Testis (tissue), 2 donors: ENCODE measurements at regions not wholly inside any gene's neighbourhood (a gene's known extent, or its start where the extent isn't known, plus 50 kb on each side); places are given as distances from the start of the nearest gene placed in this dataset.

Experiments used
- DNase-seq: peaks from one replicate; pipeline ENCODE4 v3.0.0-alpha.2; 2019
- H3K27ac ChIP-seq, 2 donors: fragments of 200-600 bp; sonication (generic); one replicate each; pipeline ENCODE4 v1.5.1; 2019
- H3K27me3 ChIP-seq: fragments of 200-600 bp; sonication (generic); one replicate; pipeline ENCODE4 v1.5.1; 2019
- H3K36me3 ChIP-seq: fragments of 200-600 bp; sonication (generic); one replicate; pipeline ENCODE4 v1.5.1; 2017; ENCODE audit warnings: low read depth; ENCODE audit errors: missing control alignments
- H3K4me1 ChIP-seq: fragments of 200-600 bp; sonication (generic); one replicate; pipeline ENCODE4 v1.5.1; 2019
- H3K4me3 ChIP-seq, 2 donors: fragments of 200-600 bp; sonication (generic); one replicate each; pipeline ENCODE4 v1.5.1; 2017 to 2019
- H3K9me3 ChIP-seq: fragments of 200-600 bp; sonication (generic); one replicate; pipeline ENCODE4 v1.5.1; 2017
- POLR2A ChIP-seq: fragments of 450-650 bp; IDR thresholded peaks from one replicate; pipeline ENCODE4 v1.6.1; 2017; ENCODE audit warnings: antibody characterized with exemption, mild to moderate bottlenecking, moderate library complexity
- WGBS, 2 donors: methylation state at CpG; one replicate each; pipeline ENCODE4 v1.1.5; 2018; 5-methylcytosine and 5-hydroxymethylcytosine counted together
- intact Hi-C: fragments of 100-400 bp; cut with DNase I; formaldehyde crosslinking; loops from one replicate; pipeline ENCODE4 v1.15.1; 2023; ENCODE audit warnings: low total_unique reads
- TF ChIP-seq, protein P1 (sequence below), 3 experiments: fragments of 450-650 bp in 2 of 3; fragments of 200-600 bp in 1 of 3; sonication (generic) in 1 of 3; IDR thresholded peaks; one replicate each; pipeline ENCODE4 v1.5.1; 2016 to 2019; ENCODE audit warnings: antibody characterized with exemption in 3 of 3, mild to moderate bottlenecking in 2 of 3, moderate library complexity in 1 of 3

DNA sequence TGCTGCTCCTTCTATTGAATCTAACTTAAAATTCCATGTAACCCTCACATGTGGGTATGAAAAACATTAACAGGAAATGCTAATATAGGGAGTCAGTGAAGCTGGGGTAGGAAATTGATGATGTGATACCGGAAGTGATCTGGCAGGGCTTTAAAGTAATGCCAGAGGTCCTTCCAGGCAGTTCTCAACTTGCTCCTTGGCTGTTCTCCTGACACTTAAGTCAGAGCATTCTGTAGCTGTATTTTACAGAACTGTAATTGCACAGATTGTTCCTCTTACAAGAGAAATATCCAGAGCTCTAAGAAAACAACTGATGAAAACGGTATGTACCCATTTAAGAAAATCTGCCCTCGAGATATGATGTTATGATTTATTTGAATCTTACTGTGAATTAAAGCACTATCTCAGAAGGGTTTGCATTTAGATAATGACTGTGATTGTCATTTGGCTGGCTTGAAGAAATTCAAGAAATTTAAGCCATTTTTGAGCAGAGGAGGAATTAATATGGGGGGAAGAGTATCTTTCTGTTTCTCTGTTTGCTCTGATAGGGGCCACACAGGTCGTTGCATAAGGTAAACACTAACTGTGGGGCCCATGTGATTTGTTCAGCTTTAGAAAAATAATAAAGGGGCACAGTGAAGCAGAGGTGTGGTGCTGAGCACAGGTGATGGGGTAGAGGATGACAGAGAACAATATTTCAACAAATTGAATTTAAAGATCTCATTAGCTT lies 88.4 kb downstream of the BBS10 start:
- no peaks in the 10 kb centered on the region for H3K27me3 ChIP-seq
- 40 to 41% methylated on average over 4 of the region's 4 CpGs for WGBS, 2 donors
- H3K4me3 ChIP-seq = no peak overlapping the region
- DNase-seq = no peak
- TF ChIP-seq POLR2A = no peak
- TF ChIP-seq, protein P1, sequence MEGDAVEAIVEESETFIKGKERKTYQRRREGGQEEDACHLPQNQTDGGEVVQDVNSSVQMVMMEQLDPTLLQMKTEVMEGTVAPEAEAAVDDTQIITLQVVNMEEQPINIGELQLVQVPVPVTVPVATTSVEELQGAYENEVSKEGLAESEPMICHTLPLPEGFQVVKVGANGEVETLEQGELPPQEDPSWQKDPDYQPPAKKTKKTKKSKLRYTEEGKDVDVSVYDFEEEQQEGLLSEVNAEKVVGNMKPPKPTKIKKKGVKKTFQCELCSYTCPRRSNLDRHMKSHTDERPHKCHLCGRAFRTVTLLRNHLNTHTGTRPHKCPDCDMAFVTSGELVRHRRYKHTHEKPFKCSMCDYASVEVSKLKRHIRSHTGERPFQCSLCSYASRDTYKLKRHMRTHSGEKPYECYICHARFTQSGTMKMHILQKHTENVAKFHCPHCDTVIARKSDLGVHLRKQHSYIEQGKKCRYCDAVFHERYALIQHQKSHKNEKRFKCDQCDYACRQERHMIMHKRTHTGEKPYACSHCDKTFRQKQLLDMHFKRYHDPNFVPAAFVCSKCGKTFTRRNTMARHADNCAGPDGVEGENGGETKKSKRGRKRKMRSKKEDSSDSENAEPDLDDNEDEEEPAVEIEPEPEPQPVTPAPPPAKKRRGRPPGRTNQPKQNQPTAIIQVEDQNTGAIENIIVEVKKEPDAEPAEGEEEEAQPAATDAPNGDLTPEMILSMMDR (IDR thresholded peaks at IDR 0.05) = no peak
- no peaks in the 10 kb centered on the region for H3K36me3 ChIP-seq
- peak overlapping the region in 1 of 2 donors; percentile 8 for H3K27ac ChIP-seq
- no peaks in the 10 kb centered on the region for H3K4me1 ChIP-seq
- intact Hi-C loops = no loop called here
- no peaks in the 10 kb centered on the region for H3K9me3 ChIP-seq

DNA sequence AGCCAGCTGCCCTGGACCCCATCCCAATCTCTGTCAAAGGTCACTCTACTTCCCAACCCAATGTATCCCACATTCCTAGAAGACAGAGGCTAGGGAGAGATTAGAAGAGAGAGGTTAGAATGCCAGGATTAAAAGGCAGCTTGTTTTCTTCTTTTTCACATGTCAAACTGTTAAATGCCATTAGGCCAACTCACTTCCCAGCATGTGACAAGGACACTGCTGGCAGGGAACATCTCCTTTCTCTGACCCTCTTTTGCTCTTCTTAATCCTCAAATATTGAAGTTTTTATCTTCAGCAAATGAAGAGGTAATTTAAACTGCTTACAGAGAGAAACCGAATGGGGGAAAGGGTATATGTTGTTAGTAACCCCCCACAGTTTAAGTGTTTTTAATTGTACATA lies 89.1 kb downstream of the BBS10 start:
- H3K9me3 ChIP-seq = no peaks in the 10 kb centered on the region
- H3K4me3 ChIP-seq = no peak overlapping the region
- intact Hi-C loops = no loop called here
- no peak for DNase-seq
- H3K27ac ChIP-seq = peak overlapping the region; percentile 8
- H3K36me3 ChIP-seq = no peaks in the 10 kb centered on the region
- H3K27me3 ChIP-seq = no peaks in the 10 kb centered on the region
- TF ChIP-seq, protein P1 (IDR thresholded peaks at IDR 0.05) = no peak
- no peak for TF ChIP-seq POLR2A
- 68 to 80% methylated on average over 1 of the region's 1 CpG for WGBS, 2 donors
- H3K4me1 ChIP-seq = no peaks in the 10 kb centered on the region

DNA sequence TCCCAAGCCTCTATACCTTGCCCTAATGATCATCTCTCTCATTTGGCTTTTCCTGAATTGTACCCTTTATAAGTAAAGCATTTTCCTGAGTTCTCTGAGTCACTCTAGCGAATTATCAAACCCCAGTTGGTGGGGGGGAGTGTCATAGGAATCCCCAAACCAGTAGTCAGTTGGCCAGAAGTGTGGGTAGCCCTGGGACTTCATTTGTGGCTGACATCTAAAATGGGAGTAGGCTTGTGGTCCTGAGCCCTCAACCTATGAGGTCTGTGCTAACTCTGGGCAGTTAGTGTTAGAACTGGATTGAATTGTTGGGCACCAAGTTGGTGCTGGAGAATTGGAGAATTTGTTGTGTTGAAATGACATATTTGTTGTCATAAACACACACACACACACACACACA lies 91.3 kb downstream of the BBS10 start:
- no peak overlapping the region for H3K27ac ChIP-seq
- 85 to 100% methylated on average over 1 of the region's 1 CpG for WGBS, 2 donors
- no peaks in the 10 kb centered on the region for H3K9me3 ChIP-seq
- no peaks in the 10 kb centered on the region for H3K36me3 ChIP-seq
- no peak for DNase-seq
- no peaks in the 10 kb centered on the region for H3K4me1 ChIP-seq
- H3K4me3 ChIP-seq = no peak overlapping the region
- intact Hi-C loops = no loop called here
- TF ChIP-seq, protein P1 (IDR thresholded peaks at IDR 0.05) = no peak
- TF ChIP-seq POLR2A = no peak
- no peaks in the 10 kb centered on the region for H3K27me3 ChIP-seq

DNA sequence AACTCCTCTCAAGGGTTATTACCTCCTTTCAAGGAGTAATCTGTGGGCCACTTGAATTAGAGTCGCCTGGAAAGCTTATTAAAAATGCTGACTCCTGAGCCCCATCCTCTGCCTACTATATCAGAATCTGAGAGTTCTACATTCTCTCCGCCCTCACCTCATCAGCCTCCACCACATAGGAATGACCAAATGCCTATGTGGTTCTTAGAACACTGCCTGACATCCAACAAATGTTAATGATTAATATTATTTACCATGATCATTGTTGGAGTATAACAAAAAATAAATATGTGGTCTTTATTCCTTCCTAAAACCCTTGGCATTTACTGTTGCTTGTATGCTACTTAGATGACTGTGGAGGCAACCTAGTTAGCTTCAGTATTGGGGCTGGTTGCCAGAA lies 91.9 kb downstream of the BBS10 start:
- TF ChIP-seq, protein P1 (IDR thresholded peaks at IDR 0.05) = no peak
- no peak for TF ChIP-seq POLR2A
- no peaks in the 10 kb centered on the region for H3K4me1 ChIP-seq
- no peak overlapping the region for H3K27ac ChIP-seq
- no peak for DNase-seq
- intact Hi-C loops = no loop called here
- no peak overlapping the region for H3K4me3 ChIP-seq
- no peaks in the 10 kb centered on the region for H3K27me3 ChIP-seq
- 89 to 94% methylated on average over 2 of the region's 2 CpGs for WGBS, 2 donors
- H3K9me3 ChIP-seq = no peaks in the 10 kb centered on the region
- H3K36me3 ChIP-seq = no peaks in the 10 kb centered on the region

DNA sequence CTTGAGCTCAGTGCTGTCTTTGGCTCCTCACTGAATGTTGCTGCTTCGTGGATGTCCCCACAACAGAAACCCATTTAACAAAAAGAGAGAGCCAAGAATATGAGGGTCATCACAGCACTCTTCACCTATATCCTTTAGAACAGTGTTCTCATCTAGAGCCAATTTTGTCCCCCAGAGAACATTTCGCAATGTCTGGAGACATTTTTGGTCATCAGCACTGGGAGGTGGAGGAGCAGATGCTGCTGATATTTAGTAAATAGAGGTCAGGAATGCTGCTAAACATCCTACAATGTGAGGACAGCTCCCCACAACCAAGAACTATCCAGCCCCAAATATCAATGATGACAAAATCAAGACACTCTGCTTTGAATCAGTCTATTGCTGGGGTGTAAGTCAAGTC lies 92.5 kb downstream of the BBS10 start:
- intact Hi-C loops = no loop called here
- no peak for DNase-seq
- WGBS, 2 donors = 74 to 81% methylated on average over 2 of the region's 2 CpGs
- TF ChIP-seq POLR2A = no peak
- TF ChIP-seq, protein P1 (IDR thresholded peaks at IDR 0.05) = no peak
- no peak overlapping the region for H3K27ac ChIP-seq
- no peak overlapping the region for H3K4me3 ChIP-seq
- H3K4me1 ChIP-seq = no peaks in the 10 kb centered on the region
- no peaks in the 10 kb centered on the region for H3K27me3 ChIP-seq
- no peaks in the 10 kb centered on the region for H3K9me3 ChIP-seq
- H3K36me3 ChIP-seq = no peaks in the 10 kb centered on the region
